ENCODE measurements at regions not wholly inside any gene's neighbourhood (a gene's known extent, or its start where the extent isn't known, plus 50 kb on each side); places are given as distances from the start of the nearest gene placed in this dataset.
"Not testable (repeated sequence)": the region's sequence is repeated elsewhere in the genome, so short reads cannot be mapped to it uniquely, and the experiment has no call there.

- no peak for DNase-seq (ENCODE audit: low spot score)
Measured at GRCh38 chr16:50497592-50497991, 50.6 kb upstream of the NKD1 start.

- no peak for DNase-seq (ENCODE audit: low spot score)
Measured at GRCh38 chr16:50496990-50497389, 51.2 kb upstream of the NKD1 start.

GRCh38 chr16:50495673-50496072 is 52.5 kb upstream of the NKD1 start:
- no peak for DNase-seq (ENCODE audit: low spot score)

- DNase-seq (ENCODE audit: low spot score) = no peak
Measured at GRCh38 chr16:50494501-50495491, 53.4 kb upstream of the NKD1 start.

GRCh38 chr16:50491516-50491915 is 56.7 kb upstream of the NKD1 start:
- DNase-seq (ENCODE audit: low spot score) = no peak

- no peak for DNase-seq (ENCODE audit: low spot score)
Measured at GRCh38 chr16:50490828-50491227, 57.4 kb upstream of the NKD1 start.

- no peak for DNase-seq (ENCODE audit: low spot score)
Measured at GRCh38 chr16:50489182-50489581, 59.0 kb upstream of the NKD1 start.

- DNase-seq (ENCODE audit: low spot score) = no peak
Measured at GRCh38 chr16:50487528-50487927, 60.7 kb upstream of the NKD1 start.

GRCh38 chr16:50486162-50486561 is 62.0 kb upstream of the NKD1 start:
- DNase-seq (ENCODE audit: low spot score) = not testable (repeated sequence)

GRCh38 chr16:50485232-50485631 is 63.0 kb upstream of the NKD1 start:
- no peak for DNase-seq (ENCODE audit: low spot score)

- DNase-seq (ENCODE audit: low spot score) = no peak
Measured at GRCh38 chr16:50482271-50482670, 65.9 kb upstream of the NKD1 start.

GRCh38 chr16:50480206-50480605 is 68.0 kb upstream of the NKD1 start:
- DNase-seq (ENCODE audit: low spot score) = no peak

- no peak for DNase-seq (ENCODE audit: low spot score)
Measured at GRCh38 chr16:50479771-50480170, 68.4 kb upstream of the NKD1 start.

GRCh38 chr16:50478773-50479149 is 69.4 kb upstream of the NKD1 start:
- no peak for DNase-seq (ENCODE audit: low spot score)

GRCh38 chr16:50478075-50478772 is 70.0 kb upstream of the NKD1 start:
- no peak for DNase-seq (ENCODE audit: low spot score)

- no peak for DNase-seq (ENCODE audit: low spot score)
Measured at GRCh38 chr16:50476486-50477255, 71.5 kb upstream of the NKD1 start.

- DNase-seq (ENCODE audit: low spot score) = no peak
Measured at GRCh38 chr16:50475170-50475569, 73.0 kb upstream of the NKD1 start.

GRCh38 chr16:50474138-50474537 is 74.1 kb upstream of the NKD1 start:
- DNase-seq (ENCODE audit: low spot score) = no peak

- no peak for DNase-seq (ENCODE audit: low spot score)
Measured at GRCh38 chr16:50473356-50473945, 74.7 kb upstream of the NKD1 start.

GRCh38 chr16:50472472-50472871 is 75.7 kb upstream of the NKD1 start:
- DNase-seq (ENCODE audit: low spot score) = no peak

- no peak for DNase-seq (ENCODE audit: low spot score)
Measured at GRCh38 chr16:50470687-50471086, 77.5 kb upstream of the NKD1 start.

GRCh38 chr16:50469744-50470321 is 78.4 kb upstream of the NKD1 start:
- DNase-seq (ENCODE audit: low spot score) = no peak

Measured in HuH-7 (cell line).